ENCODE measurements at regions not wholly inside any gene's neighbourhood (a gene's known extent, or its start where the extent isn't known, plus 50 kb on each side); places are given as distances from the start of the nearest gene placed in this dataset.

GRCh38 chr14:99080306-99080705 lies 191.7 kb downstream of the BCL11B start:
- H3K9me3 ChIP-seq (replicated peaks; ENCODE audit: control insufficient read depth, insufficient read depth, low read length) = peaks cover 7% of the 10 kb centered on the region
- H3K36me3 ChIP-seq (ENCODE audit: control insufficient read depth in 2 of 2, extremely low read depth in 1 of 2, insufficient read depth in 2 of 2, low read length in 2 of 2) = no peaks in the 10 kb centered on the region
- H4K20me1 ChIP-seq (replicated peaks; ENCODE audit: control insufficient read depth, extremely low read depth, insufficient read depth, low read length) = no peaks in the 10 kb centered on the region
- no peak for FAIRE-seq
- no peaks in the 10 kb centered on the region for H3K27me3 ChIP-seq (ENCODE audit: control insufficient read depth in 2 of 2, insufficient read depth in 2 of 2, low read length in 2 of 2)
- no peak overlapping the region for H3K4me3 ChIP-seq (replicated peaks in 1 of 3; ENCODE audit: insufficient read depth in 1 of 3, low read depth in 1 of 3, low read length in 3 of 3)
- dilution Hi-C loops (cut with MboI; ENCODE audit: extremely low pct_ligation_motif_present, low sequenced_read_pairs) (no loop called here), intact Hi-C loops (cut with micrococcal nuclease) (no loop called here)
- no peak overlapping the region for H3K27ac ChIP-seq (ENCODE audit: insufficient read depth, low read depth, low read length)
- ChIA-PET CTCF (no interaction called here), POLR2A (no interaction called here)
- no peak overlapping the region for H3K4me2 ChIP-seq (ENCODE audit: insufficient read depth, low read length)
- H2AFZ ChIP-seq (ENCODE audit: low read depth, low read length) = no peak overlapping the region
- H3K79me2 ChIP-seq (ENCODE audit: control insufficient read depth, insufficient read depth, low read length) = no peaks in the 10 kb centered on the region
- DNase-seq (ENCODE audit: low read depth, low spot score) = no peak
- H3K9ac ChIP-seq (replicated peaks; ENCODE audit: extremely low read depth, insufficient read depth, low read length) = no peak overlapping the region
- no peaks in the 10 kb centered on the region for H3K9me1 ChIP-seq (replicated peaks; ENCODE audit: control insufficient read depth, extremely low read depth, insufficient read depth, low read length)
- no peak for TF ChIP-seq MAX (IDR thresholded peaks at IDR 0.05; ENCODE audit: insufficient read depth, insufficient read length)
- H3K4me1 ChIP-seq (ENCODE audit: control insufficient read depth, extremely low read depth, insufficient read depth, low read length) = no peaks in the 10 kb centered on the region
- no TSS peak for BruUV-seq (replicated peaks)

GRCh38 chr14:99081156-99081765 lies 190.7 kb downstream of the BCL11B start:
- no peak overlapping the region for H3K9ac ChIP-seq (replicated peaks; ENCODE audit: extremely low read depth, insufficient read depth, low read length)
- no peaks in the 10 kb centered on the region for H3K4me1 ChIP-seq (ENCODE audit: control insufficient read depth, extremely low read depth, insufficient read depth, low read length)
- BruUV-seq (replicated peaks) = no TSS peak
- dilution Hi-C loops (cut with MboI; ENCODE audit: extremely low pct_ligation_motif_present, low sequenced_read_pairs) (no loop called here), intact Hi-C loops (cut with micrococcal nuclease) (no loop called here)
- ChIA-PET POLR2A (no interaction called here), CTCF (no interaction called here)
- no peaks in the 10 kb centered on the region for H3K9me1 ChIP-seq (replicated peaks; ENCODE audit: control insufficient read depth, extremely low read depth, insufficient read depth, low read length)
- TF ChIP-seq POLR2AphosphoS5 (IDR thresholded peaks at IDR 0.05; ENCODE audit: insufficient read depth, low read depth, low read length) = no peak
- no peak for TF ChIP-seq EZH2 (IDR thresholded peaks at IDR 0.05; ENCODE audit: borderline replicate concordance, low read depth, low read length, severe bottlenecking)
- TF ChIP-seq CTCF (IDR thresholded peaks at IDR 0.05; ENCODE audit: extremely low read depth in 1 of 2, insufficient read depth in 1 of 2, low read depth in 1 of 2, low read length in 2 of 2) = no peak
- TF ChIP-seq MYC (IDR thresholded peaks at IDR 0.05; ENCODE audit: low read depth, low read length) = no peak
- no peak for TF ChIP-seq JUN (IDR thresholded peaks at IDR 0.05; ENCODE audit: borderline replicate concordance, insufficient read depth, insufficient read length, low read depth)
- no peak for TF ChIP-seq FOS (IDR thresholded peaks at IDR 0.05; ENCODE audit: borderline replicate concordance, insufficient read depth, low read length)
- TF ChIP-seq GATA2 (IDR thresholded peaks at IDR 0.05; ENCODE audit: insufficient read depth, insufficient read length, low read depth, low read length) = no peak
- TF ChIP-seq MAX (IDR thresholded peaks at IDR 0.05; ENCODE audit: insufficient read depth, insufficient read length) = no peak
- no peak for TF ChIP-seq POLR2A (IDR thresholded peaks at IDR 0.05; ENCODE audit: low read depth, low read length)
- H3K27me3 ChIP-seq (ENCODE audit: control insufficient read depth in 2 of 2, insufficient read depth in 2 of 2, low read length in 2 of 2) = no peaks in the 10 kb centered on the region
- H2AFZ ChIP-seq (ENCODE audit: low read depth, low read length) = no peak overlapping the region
- H3K36me3 ChIP-seq (ENCODE audit: control insufficient read depth in 2 of 2, extremely low read depth in 1 of 2, insufficient read depth in 2 of 2, low read length in 2 of 2) = no peaks in the 10 kb centered on the region
- no peaks in the 10 kb centered on the region for H3K79me2 ChIP-seq (ENCODE audit: control insufficient read depth, insufficient read depth, low read length)
- DNase-seq (ENCODE audit: low read depth, low spot score) = no peak
- no peak overlapping the region for H3K27ac ChIP-seq (ENCODE audit: insufficient read depth, low read depth, low read length)
- no peak overlapping the region for H3K4me2 ChIP-seq (ENCODE audit: insufficient read depth, low read length)
- no peak overlapping the region for H3K4me3 ChIP-seq (replicated peaks in 1 of 3; ENCODE audit: insufficient read depth in 1 of 3, low read depth in 1 of 3, low read length in 3 of 3)
- no peak for FAIRE-seq
- H3K9me3 ChIP-seq (replicated peaks; ENCODE audit: control insufficient read depth, insufficient read depth, low read length) = peaks cover 9% of the 10 kb centered on the region
- no peaks in the 10 kb centered on the region for H4K20me1 ChIP-seq (replicated peaks; ENCODE audit: control insufficient read depth, extremely low read depth, insufficient read depth, low read length)
